K562 (cell line): ENCODE measurements at regions not wholly inside any gene's neighbourhood (a gene's known extent, or its start where the extent isn't known, plus 50 kb on each side); places are given as distances from the start of the nearest gene placed in this dataset.

ENCODE experiments used
- ATAC-seq: fragments of 200-7000 bp; cut with Tn5 transposase; 3 replicates; pipeline ENCODE4 v1.9.1; 2020; ENCODE audit warnings: moderate library complexity
- BruUV-seq: library from RNA; stranded (reverse); fragments of 400-500 nt; replicated peaks from 2 replicates; lab custom pipeline; 2021; lab: Mats Ljungman, UMichigan
- CTCF ChIA-PET: fragments of 300-600 bp; formaldehyde crosslinking; extraction: SDS; loops from one replicate; lab custom pipeline; 2021; ENCODE audit warnings: low intra/inter-chr PET ratio; lab: Yijun Ruan, JAX
- POLR2A ChIA-PET: fragments of 300-600, 350-650 bp; sonication (Branson Sonifier 250); formaldehyde crosslinking; extraction: SDS; loops from one replicate; lab custom pipeline; 2021; ENCODE audit warnings: antibody characterized with exemption, inconsistent platforms; lab: Yijun Ruan, JAX
- DNase-seq, 4 experiments: peaks; one replicate each; pipeline versions ENCODE4 v3.0.0 to v3.0.0-alpha.2; 2011 to 2018; ENCODE audit warnings: low spot score in 3 of 4, mixed read lengths in 3 of 4; ENCODE audit errors: extremely low read depth in 1 of 4
- FAIRE-seq: peaks from 2 replicates; lab custom pipeline; 2011; peaks lifted over from hg19 to GRCh38; lab: Jason Lieb, UNC
- H2AFZ ChIP-seq: 2 replicates; pipeline ENCODE4 v1.6.0; 2011; ENCODE audit warnings: low read depth, low read length, control low read depth, inconsistent platforms
- H3K27ac ChIP-seq: fragments of 200-600 bp; 3 replicates; pipeline ENCODE4 v1.8.0; 2011; ENCODE audit warnings: low read depth, mild to moderate bottlenecking, control low read depth, inconsistent platforms, low read length, moderate library complexity, mixed read lengths; ENCODE audit errors: extremely low read depth
- H3K27me3 ChIP-seq, 2 experiments: fragments of 300-600 bp in 1 of 2; 2 replicates in 1 of 2; 3 replicates in 1 of 2; pipeline versions ENCODE4 v1.6.0 to v1.8.0; 2011; ENCODE audit warnings: inconsistent platforms in 2 of 2, low read length in 2 of 2, mild to moderate bottlenecking in 1 of 2, mixed read lengths in 1 of 2, moderate library complexity in 1 of 2; ENCODE audit not compliant: control insufficient read depth in 2 of 2, insufficient read depth in 2 of 2
- H3K36me3 ChIP-seq: fragments of 300-600 bp; 3 replicates; pipeline ENCODE4 v1.8.0; 2011; ENCODE audit warnings: mild to moderate bottlenecking, low read length, inconsistent platforms; ENCODE audit not compliant: control insufficient read depth, insufficient read depth
- H3K4me1 ChIP-seq, 2 experiments: fragments of 200-600 bp in 1 of 2; replicated peaks in 1 of 2; 2 replicates in 1 of 2; 3 replicates in 1 of 2; pipeline versions ENCODE4 v1.5.1 to v1.8.0; 2011; ENCODE audit warnings: inconsistent platforms in 2 of 2, low read length in 2 of 2, mild to moderate bottlenecking in 1 of 2, mixed read lengths in 1 of 2, moderate library complexity in 1 of 2; ENCODE audit not compliant: control insufficient read depth in 2 of 2, insufficient read depth in 2 of 2
- H3K4me2 ChIP-seq: 2 replicates; pipeline ENCODE4 v1.6.1; 2011; ENCODE audit warnings: low read length, control low read depth, inconsistent platforms, mixed read lengths; ENCODE audit not compliant: insufficient read depth
- H3K4me3 ChIP-seq: fragments of 200-600 bp; sonication (generic), shearing (Covaris generic); 2 replicates; pipeline ENCODE4 v1.5.1; 2016; ENCODE audit warnings: control low read depth, inconsistent platforms
- H3K79me2 ChIP-seq: fragments of 200-600 bp; 3 replicates; pipeline ENCODE4 v1.8.0; 2011; ENCODE audit warnings: low read length, inconsistent platforms; ENCODE audit not compliant: control insufficient read depth, insufficient read depth
- H3K9ac ChIP-seq, 2 experiments: 2 replicates each; pipeline versions ENCODE4 v1.6.0 to v1.6.1; 2011; ENCODE audit warnings: low read depth in 2 of 2, low read length in 2 of 2, control low read depth in 1 of 2, inconsistent platforms in 1 of 2, mild to moderate bottlenecking in 1 of 2, mixed read lengths in 1 of 2; ENCODE audit not compliant: insufficient read depth in 1 of 2
- H3K9me1 ChIP-seq: one replicate; pipeline ENCODE4 v1.6.0; 2011; ENCODE audit warnings: inconsistent platforms, mild to moderate bottlenecking, low read length, moderate library complexity; ENCODE audit not compliant: control insufficient read depth, insufficient read depth
- H3K9me3 ChIP-seq: replicated peaks from 2 replicates; pipeline ENCODE4 v1.5.1; 2011; ENCODE audit warnings: low read depth, low read length, inconsistent platforms; ENCODE audit not compliant: control insufficient read depth, insufficient read depth
- H4K20me1 ChIP-seq: replicated peaks from 2 replicates; pipeline ENCODE4 v1.6.1; 2011; ENCODE audit warnings: low read length, inconsistent platforms, mixed read lengths; ENCODE audit not compliant: control insufficient read depth, insufficient read depth
- E2F3 ChIP-seq: fragments of 250-450 bp; sonication (Bioruptor Pico); IDR thresholded peaks from 2 replicates; pipeline ENCODE4 v1.4.0; 2020; ENCODE audit warnings: mild to moderate bottlenecking
- EP400 ChIP-seq: fragments of 450-650 bp; IDR thresholded peaks from 2 replicates; pipeline ENCODE4 v1.6.1; 2017; ENCODE audit warnings: antibody characterized with exemption, mild to moderate bottlenecking, moderate library complexity
- IRF2 ChIP-seq: sonication (generic); formaldehyde crosslinking; IDR thresholded peaks from 2 replicates; pipeline ENCODE4 v1.8.1; 2022; ENCODE audit warnings: mild to moderate bottlenecking, missing genetic modification reagents
- KDM2B ChIP-seq: fragments of 250-450 bp; sonication (Bioruptor Pico); IDR thresholded peaks from 2 replicates; pipeline ENCODE4 v1.8.0; 2021; ENCODE audit warnings: mild to moderate bottlenecking, moderate library complexity
- RBM34 ChIP-seq: fragments of 200-400 bp; formaldehyde crosslinking; IDR thresholded peaks from 2 replicates; pipeline ENCODE4 v1.6.1; 2018; ENCODE audit warnings: low read length, borderline replicate concordance; ENCODE audit not compliant: insufficient read depth
- WGBS: fragments of 100-300 bp; shearing (Covaris generic); methylation state at CpG from one replicate; pipeline ENCODE4 v1.1.6; 2016; ENCODE audit warnings: low coverage, mixed read lengths; ENCODE audit not compliant: insufficient coverage; ENCODE audit errors: missing lambda C conversion rate; 5-methylcytosine and 5-hydroxymethylcytosine counted together
- in situ Hi-C: fragments of 300-500 bp; cut with MboI; formaldehyde crosslinking; loops from 4 replicates; pipeline ENCODE4 v1.15.0; 2018; ENCODE audit warnings: inconsistent platforms, mixed read lengths
- intact Hi-C: fragments of 100-400 bp; cut with micrococcal nuclease; formaldehyde crosslinking; loops from 2 replicates; pipeline ENCODE4 v1.14.2; 2022
- TF ChIP-seq, protein P1 (sequence below), 3 experiments: fragments of 200-800 bp in 1 of 3; sonication (Bioruptor generic) in 1 of 3; sonication (generic) in 1 of 3; formaldehyde crosslinking in 1 of 3; IDR thresholded peaks; 2 replicates each; pipeline versions ENCODE4 v1.6.1 to v1.8.0; 2016 to 2022; ENCODE audit warnings: mild to moderate bottlenecking in 2 of 3, missing compliant biosample characterization in 2 of 3, missing genetic modification characterization in 2 of 3, missing genetic modification reagents in 1 of 3
- TF ChIP-seq, protein P2 (sequence below): fragments of 450-650 bp; IDR thresholded peaks from 2 replicates; pipeline ENCODE4 v1.6.1; 2016; ENCODE audit warnings: low read depth, mild to moderate bottlenecking, moderate library complexity
- TF ChIP-seq, protein P3 (sequence below), 2 experiments: fragments of 450-650 bp; IDR thresholded peaks; 2 replicates each; pipeline ENCODE4 v1.6.1; 2016

DNA sequence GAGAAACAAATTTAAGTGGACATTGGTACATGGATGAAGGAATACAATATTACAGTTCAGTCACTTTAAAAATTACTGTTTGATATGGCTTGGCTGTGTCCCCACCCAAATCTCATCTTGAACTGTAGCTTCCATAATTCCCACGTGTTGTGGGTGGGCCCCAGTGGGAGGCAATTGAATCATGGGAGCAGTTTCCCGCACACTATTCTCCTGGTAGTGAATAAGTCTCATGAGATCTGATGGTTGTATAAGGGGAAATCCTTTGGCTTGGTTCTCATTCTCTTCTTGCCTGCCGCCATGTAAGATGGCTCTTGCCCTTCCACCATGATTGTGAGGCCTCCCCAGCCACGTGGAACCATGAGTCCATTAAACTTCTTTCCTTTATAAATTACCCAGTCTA lies 804.2 kb upstream of the FRG1 start (continued):
- TF ChIP-seq, protein P1, sequence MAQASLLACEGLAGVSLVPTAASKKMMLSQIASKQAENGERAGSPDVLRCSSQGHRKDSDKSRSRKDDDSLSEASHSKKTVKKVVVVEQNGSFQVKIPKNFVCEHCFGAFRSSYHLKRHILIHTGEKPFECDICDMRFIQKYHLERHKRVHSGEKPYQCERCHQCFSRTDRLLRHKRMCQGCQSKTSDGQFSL (CRISPR knock-in tag; IDR thresholded peaks at IDR 0.05): no peak
- TF ChIP-seq, protein P1 (tag; IDR thresholded peaks at IDR 0.05): no peak
- TF ChIP-seq IRF2 (CRISPR knock-in tag) (no peak), E2F3 (CRISPR knock-in tag) (no peak), RBM34 (no peak), EP400 (no peak)
- TF ChIP-seq, protein P2, sequence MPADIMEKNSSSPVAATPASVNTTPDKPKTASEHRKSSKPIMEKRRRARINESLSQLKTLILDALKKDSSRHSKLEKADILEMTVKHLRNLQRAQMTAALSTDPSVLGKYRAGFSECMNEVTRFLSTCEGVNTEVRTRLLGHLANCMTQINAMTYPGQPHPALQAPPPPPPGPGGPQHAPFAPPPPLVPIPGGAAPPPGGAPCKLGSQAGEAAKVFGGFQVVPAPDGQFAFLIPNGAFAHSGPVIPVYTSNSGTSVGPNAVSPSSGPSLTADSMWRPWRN: no peak

DNA sequence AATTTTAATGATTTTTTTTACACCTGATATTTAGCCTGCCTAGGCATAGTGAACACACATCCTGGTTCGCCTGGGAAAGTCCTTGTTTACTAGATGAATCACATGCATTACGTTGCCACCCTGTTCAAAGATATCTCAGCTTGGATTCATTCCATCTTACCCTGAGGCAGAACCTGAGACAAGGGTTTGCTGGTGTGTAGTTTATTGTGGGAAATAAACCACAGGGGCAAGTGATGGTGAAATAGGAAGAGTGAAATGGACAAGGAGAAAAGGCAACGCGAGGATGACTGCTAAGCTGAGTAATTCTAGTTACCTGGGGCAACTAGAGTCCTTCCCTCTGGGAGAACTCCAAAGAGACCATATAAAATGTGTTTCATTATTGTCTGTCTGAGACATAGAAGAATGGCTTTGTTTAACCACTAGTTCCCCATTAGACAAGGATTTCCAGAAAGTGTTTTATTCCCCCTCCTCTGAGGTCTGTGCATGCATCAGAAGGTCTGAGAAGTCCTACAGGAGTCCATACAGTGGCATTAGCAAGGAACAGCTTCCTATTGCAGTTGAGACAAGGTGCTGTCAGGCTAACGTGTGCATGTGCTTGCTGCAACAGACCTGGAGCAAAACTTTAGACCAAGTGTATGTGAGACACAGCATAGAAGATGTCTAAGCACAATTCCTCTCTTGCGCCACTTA lies 797.3 kb upstream of the FRG1 start:
- H3K79me2 ChIP-seq: no peaks in the 10 kb centered on the region
- CTCF ChIA-PET: no interaction called here
- POLR2A ChIA-PET: no interaction called here
- FAIRE-seq: no peak
- H3K4me1 ChIP-seq: no peaks in the 10 kb centered on the region
- DNase-seq: no peak
- intact Hi-C loops: no loop called here
- H3K27me3 ChIP-seq: no peaks in the 10 kb centered on the region
- H2AFZ ChIP-seq: no peak overlapping the region
- no peak overlapping the region for H3K4me2 ChIP-seq
- no peak overlapping the region for H3K9ac ChIP-seq
- H3K4me3 ChIP-seq: no peak overlapping the region
- ATAC-seq: no peak
- H3K36me3 ChIP-seq: no peaks in the 10 kb centered on the region
- no peaks in the 10 kb centered on the region for H3K9me3 ChIP-seq
- BruUV-seq: no TSS peak
- TF ChIP-seq KDM2B: no peak
- TF ChIP-seq, protein P3, sequence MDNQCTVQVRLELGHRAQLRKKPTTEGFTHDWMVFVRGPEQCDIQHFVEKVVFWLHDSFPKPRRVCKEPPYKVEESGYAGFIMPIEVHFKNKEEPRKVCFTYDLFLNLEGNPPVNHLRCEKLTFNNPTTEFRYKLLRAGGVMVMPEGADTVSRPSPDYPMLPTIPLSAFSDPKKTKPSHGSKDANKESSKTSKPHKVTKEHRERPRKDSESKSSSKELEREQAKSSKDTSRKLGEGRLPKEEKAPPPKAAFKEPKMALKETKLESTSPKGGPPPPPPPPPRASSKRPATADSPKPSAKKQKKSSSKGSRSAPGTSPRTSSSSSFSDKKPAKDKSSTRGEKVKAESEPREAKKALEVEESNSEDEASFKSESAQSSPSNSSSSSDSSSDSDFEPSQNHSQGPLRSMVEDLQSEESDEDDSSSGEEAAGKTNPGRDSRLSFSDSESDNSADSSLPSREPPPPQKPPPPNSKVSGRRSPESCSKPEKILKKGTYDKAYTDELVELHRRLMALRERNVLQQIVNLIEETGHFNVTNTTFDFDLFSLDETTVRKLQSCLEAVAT (IDR thresholded peaks at IDR 0.05): no peak
- TF ChIP-seq, all 486 proteins: peak for 0
- in situ Hi-C loops: no loop called here
- Histone ChIP-seq H4K20me1 (no peaks in the 10 kb centered on the region), H3K27ac (no peak overlapping the region), H3K9me1 (no peaks in the 10 kb centered on the region)
- 0% methylated on average over 6 of the region's 6 CpGs for WGBS
